ENCODE measurements at regions not wholly inside any gene's neighbourhood (a gene's known extent, or its start where the extent isn't known, plus 50 kb on each side); places are given as distances from the start of the nearest gene placed in this dataset.

GRCh38 chr14:99118946-99119345 lies 153.1 kb downstream of the BCL11B start:
- no peak overlapping the region for H3K4me3 ChIP-seq (ENCODE audit: control insufficient read depth, low read depth, low read length)
- no peak for DNase-seq (ENCODE audit: low read depth)
- TF ChIP-seq CTCF (IDR thresholded peaks at IDR 0.05; ENCODE audit: control insufficient read depth, insufficient read depth, low read depth, low read length, missing control alignments) = no peak

Data from AG09309 (cell line).